Lung (tissue), 11 donors: ENCODE measurements at regions not wholly inside any gene's neighbourhood (a gene's known extent, or its start where the extent isn't known, plus 50 kb on each side); places are given as distances from the start of the nearest gene placed in this dataset.

Experiments used
- ATAC-seq: fragments of 200-7000 bp; cut with Tn5 transposase; one replicate; pipeline ENCODE4 v1.9.1; 2020; ENCODE audit warnings: moderate number of reproducible peaks; ENCODE audit not compliant: insufficient read depth, low FRiP score
- DNase-seq, 3 donors: peaks; one replicate each; pipeline ENCODE4 v3.0.0-alpha.2; 2013 to 2017
- H3K27ac ChIP-seq, 2 donors: one replicate each; pipeline ENCODE4 v1.5.1; 2013; ENCODE audit warnings: mild to moderate bottlenecking in 2 of 2, moderate library complexity in 2 of 2, control low read depth in 1 of 2, inconsistent platforms in 1 of 2, low read depth in 1 of 2, low read length in 1 of 2
- H3K27me3 ChIP-seq, 3 donors: one replicate each; pipeline ENCODE4 v1.5.1; 2013; ENCODE audit warnings: low read length in 2 of 3; ENCODE audit not compliant: control insufficient read depth in 3 of 3, insufficient read depth in 3 of 3
- H3K36me3 ChIP-seq, 4 donors: one replicate each; pipeline ENCODE4 v1.5.1; 2013; ENCODE audit warnings: low read length in 4 of 4, mild to moderate bottlenecking in 1 of 4, moderate library complexity in 1 of 4; ENCODE audit not compliant: control insufficient read depth in 4 of 4, insufficient read depth in 4 of 4
- H3K4me1 ChIP-seq, 5 donors: one replicate each; pipeline ENCODE4 v1.5.1; 2013; ENCODE audit warnings: low read length in 5 of 5, mild to moderate bottlenecking in 2 of 5, moderate library complexity in 1 of 5; ENCODE audit not compliant: control insufficient read depth in 5 of 5, insufficient read depth in 5 of 5
- H3K4me3 ChIP-seq: one replicate; pipeline ENCODE4 v1.5.1; 2013; ENCODE audit warnings: mild to moderate bottlenecking, control low read depth, moderate library complexity
- H3K9ac ChIP-seq, 2 donors: one replicate each; pipeline ENCODE4 v1.5.1; 2013; ENCODE audit warnings: low read length in 2 of 2, control low read depth in 1 of 2; ENCODE audit not compliant: insufficient read depth in 1 of 2
- H3K9me3 ChIP-seq, 4 donors: one replicate each; pipeline ENCODE4 v1.5.1; 2013; ENCODE audit warnings: low read length in 3 of 4, mild to moderate bottlenecking in 1 of 4, moderate library complexity in 1 of 4; ENCODE audit not compliant: control insufficient read depth in 4 of 4, insufficient read depth in 3 of 4
- CTCF ChIP-seq: IDR thresholded peaks from 2 replicates; pipeline ENCODE4 v1.5.1; 2012; ENCODE audit warnings: mild to moderate bottlenecking; ENCODE audit errors: control extremely low read depth, extremely low read depth
- WGBS, 2 donors: extraction: QIAGEN DNeasy Blood & Tissue Kit; methylation state at CpG; one replicate each; pipeline ENCODE4 v1.1.7; 2013; 5-methylcytosine and 5-hydroxymethylcytosine counted together
- donor health status: control.
- donor health status: control.
- donor health status: Bipolar disorder and iron deficiency.
- donor health status: healthy.
- donor health status: DM: yes; HTN: yes; CAD: no.

DNA sequence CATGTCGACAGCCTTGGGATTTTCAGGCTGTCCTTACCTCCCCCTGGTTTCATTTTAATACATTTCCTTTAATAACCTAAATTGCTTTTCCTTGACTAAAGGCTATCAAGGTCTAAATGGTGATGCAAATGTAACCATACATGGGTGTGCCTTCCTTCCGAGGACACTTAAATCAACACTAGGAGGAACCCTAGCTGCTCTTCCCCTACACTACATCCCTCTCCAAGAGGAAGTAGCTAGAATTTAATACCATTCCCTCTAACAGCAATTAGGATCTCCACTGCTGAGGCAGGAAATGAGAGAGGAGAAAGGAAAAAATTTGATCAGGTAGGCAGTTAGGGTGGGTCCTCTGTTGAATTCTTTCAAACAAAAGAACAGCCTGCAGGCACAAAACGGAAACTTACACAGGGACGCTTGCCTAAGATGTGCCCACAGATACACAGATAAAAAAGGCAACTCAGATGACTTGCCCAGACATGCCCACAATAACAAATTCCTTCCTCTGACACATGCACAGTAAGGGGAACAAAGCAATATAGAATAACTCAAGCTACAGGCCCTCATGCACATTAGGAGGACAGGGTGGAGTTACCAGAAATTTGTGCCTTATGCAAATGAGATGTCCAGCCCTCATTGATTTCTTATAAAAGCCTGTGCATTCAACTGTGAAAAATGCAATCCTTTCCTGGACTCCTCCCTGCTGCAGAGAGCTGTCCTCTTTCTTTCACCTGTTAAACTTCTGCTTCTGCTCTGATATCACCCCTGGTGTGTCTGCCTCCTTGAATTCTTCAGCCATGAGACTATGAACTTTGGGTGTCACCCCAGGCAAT, 1024.4 kb upstream of the CADM2 start:
- no peaks in the 10 kb centered on the region for H3K4me1 ChIP-seq
- WGBS, 2 donors: 68 to 90% methylated on average over 4 of the region's 4 CpGs
- no peak overlapping the region for H3K4me3 ChIP-seq
- no peak for TF ChIP-seq CTCF
- ATAC-seq (no peak), DNase-seq (no peak)
- peaks cover 0 to 3% (median 0%) of the 10 kb centered on the region in 3 donors for H3K27me3 ChIP-seq
- no peaks in the 10 kb centered on the region for H3K36me3 ChIP-seq
- no peak overlapping the region for H3K27ac ChIP-seq
- no peak overlapping the region for H3K9ac ChIP-seq
- peaks cover 0 to 7% (median 5%) of the 10 kb centered on the region in 4 donors for H3K9me3 ChIP-seq

- Histone ChIP-seq H3K27ac (no peak overlapping the region), H3K4me3 (no peak overlapping the region), H3K36me3 (no peaks in the 10 kb centered on the region), H3K27me3 (peaks cover 0 to 3% (median 0%) of the 10 kb centered on the region in 3 donors), H3K9me3 (peaks cover 0 to 2% (median under 1%) of the 10 kb centered on the region in 4 donors), H3K9ac (no peak overlapping the region), H3K4me1 (no peaks in the 10 kb centered on the region)
- TF ChIP-seq CTCF: no peak
- ATAC-seq (no peak), DNase-seq (no peak)
- WGBS, 2 donors: 75 to 82% methylated on average over 2 of the region's 2 CpGs
Measured at GRCh38 chr3:83938491-83938890, 1020.3 kb upstream of the CADM2 start.

- Histone ChIP-seq H3K9ac (no peak overlapping the region), H3K36me3 (no peaks in the 10 kb centered on the region), H3K27ac (no peak overlapping the region), H3K4me1 (no peaks in the 10 kb centered on the region), H3K4me3 (no peak overlapping the region), H3K27me3 (no peaks in the 10 kb centered on the region), H3K9me3 (peaks cover 0 to 2% (median under 1%) of the 10 kb centered on the region in 4 donors)
- ATAC-seq: no peak
- DNase-seq: no peak
- WGBS, 2 donors: 79 to 84% methylated on average over 11 of the region's 11 CpGs
- no peak for TF ChIP-seq CTCF
Measured at GRCh38 chr3:83941990-83942745, 1016.6 kb upstream of the CADM2 start.
